ENCODE measurements at regions not wholly inside any gene's neighbourhood (a gene's known extent, or its start where the extent isn't known, plus 50 kb on each side); places are given as distances from the start of the nearest gene placed in this dataset.

GRCh38 chr13:54165581-54166215 lies 1137.1 kb downstream of the OLFM4 start:
- no peak for DNase-seq (ENCODE audit: low spot score)

GRCh38 chr13:54173996-54174395 lies 1145.4 kb downstream of the OLFM4 start:
- DNase-seq (ENCODE audit: low spot score), result no peak

- no peak for DNase-seq (ENCODE audit: low spot score)
These were observed 1146.9 kb downstream of the OLFM4 start for GRCh38 chr13:54175466-54175865.

- DNase-seq (ENCODE audit: low spot score), result no peak
These were observed 1148.9 kb downstream of the OLFM4 start for GRCh38 chr13:54177466-54177865.

GRCh38 chr13:54183166-54183565 lies 1154.6 kb downstream of the OLFM4 start:
- no peak for DNase-seq (ENCODE audit: low spot score)

- DNase-seq (ENCODE audit: low spot score), result no peak
These were observed 1155.1 kb downstream of the OLFM4 start for GRCh38 chr13:54183728-54184127.

- DNase-seq (ENCODE audit: low spot score), result no peak
These were observed 1156.0 kb downstream of the OLFM4 start for GRCh38 chr13:54184576-54184975.

GRCh38 chr13:54185101-54185500 lies 1156.5 kb downstream of the OLFM4 start:
- DNase-seq (ENCODE audit: low spot score), result no peak

GRCh38 chr13:54185785-54186184 lies 1157.2 kb downstream of the OLFM4 start:
- no peak for DNase-seq (ENCODE audit: low spot score)

GRCh38 chr13:54187461-54187860 lies 1158.8 kb downstream of the OLFM4 start:
- no peak for DNase-seq (ENCODE audit: low spot score)

- DNase-seq (ENCODE audit: low spot score), result no peak
These were observed 1165.8 kb downstream of the OLFM4 start for GRCh38 chr13:54194233-54195024.

GRCh38 chr13:54196684-54197083 lies 1168.1 kb downstream of the OLFM4 start:
- DNase-seq (ENCODE audit: low spot score), result no peak

GRCh38 chr13:54198911-54199310 lies 1170.3 kb downstream of the OLFM4 start:
- DNase-seq (ENCODE audit: low spot score), result no peak

- DNase-seq (ENCODE audit: low spot score), result no peak
These were observed 1178.0 kb downstream of the OLFM4 start for GRCh38 chr13:54206626-54207025.

- DNase-seq (ENCODE audit: low spot score), result no peak
These were observed 1181.9 kb downstream of the OLFM4 start for GRCh38 chr13:54210397-54211049.

- no peak for DNase-seq (ENCODE audit: low spot score)
These were observed 1187.6 kb downstream of the OLFM4 start for GRCh38 chr13:54216221-54216620.

- no peak for DNase-seq (ENCODE audit: low spot score)
These were observed 1198.3 kb downstream of the OLFM4 start for GRCh38 chr13:54226876-54227275.

GRCh38 chr13:54232700-54233099 lies 1204.1 kb downstream of the OLFM4 start:
- DNase-seq (ENCODE audit: low spot score), result no peak

- no peak for DNase-seq (ENCODE audit: low spot score)
These were observed 1206.0 kb downstream of the OLFM4 start for GRCh38 chr13:54234607-54235006.

GRCh38 chr13:54241719-54242118 lies 1213.1 kb downstream of the OLFM4 start:
- no peak for DNase-seq (ENCODE audit: low spot score)

- DNase-seq (ENCODE audit: low spot score), result no peak
These were observed 1219.7 kb downstream of the OLFM4 start for GRCh38 chr13:54248306-54248705.

GRCh38 chr13:54261856-54262255 lies 1233.2 kb downstream of the OLFM4 start:
- no peak for DNase-seq (ENCODE audit: low spot score)

GRCh38 chr13:54263868-54264267 lies 1235.3 kb downstream of the OLFM4 start:
- no peak for DNase-seq (ENCODE audit: low spot score)
